OCI-M2 (cell line): ENCODE measurements at regions not wholly inside any gene's neighbourhood (a gene's known extent, or its start where the extent isn't known, plus 50 kb on each side); places are given as distances from the start of the nearest gene placed in this dataset.
A peak's percentile ranks its signal among the peaks of the same experiment; 100 is the strongest.

Source experiments
- DNase-seq: peaks from one replicate; lab custom pipeline; 2025; ENCODE audit not compliant: unreplicated experiment; lab: John Stamatoyannopoulos, UW

DNA sequence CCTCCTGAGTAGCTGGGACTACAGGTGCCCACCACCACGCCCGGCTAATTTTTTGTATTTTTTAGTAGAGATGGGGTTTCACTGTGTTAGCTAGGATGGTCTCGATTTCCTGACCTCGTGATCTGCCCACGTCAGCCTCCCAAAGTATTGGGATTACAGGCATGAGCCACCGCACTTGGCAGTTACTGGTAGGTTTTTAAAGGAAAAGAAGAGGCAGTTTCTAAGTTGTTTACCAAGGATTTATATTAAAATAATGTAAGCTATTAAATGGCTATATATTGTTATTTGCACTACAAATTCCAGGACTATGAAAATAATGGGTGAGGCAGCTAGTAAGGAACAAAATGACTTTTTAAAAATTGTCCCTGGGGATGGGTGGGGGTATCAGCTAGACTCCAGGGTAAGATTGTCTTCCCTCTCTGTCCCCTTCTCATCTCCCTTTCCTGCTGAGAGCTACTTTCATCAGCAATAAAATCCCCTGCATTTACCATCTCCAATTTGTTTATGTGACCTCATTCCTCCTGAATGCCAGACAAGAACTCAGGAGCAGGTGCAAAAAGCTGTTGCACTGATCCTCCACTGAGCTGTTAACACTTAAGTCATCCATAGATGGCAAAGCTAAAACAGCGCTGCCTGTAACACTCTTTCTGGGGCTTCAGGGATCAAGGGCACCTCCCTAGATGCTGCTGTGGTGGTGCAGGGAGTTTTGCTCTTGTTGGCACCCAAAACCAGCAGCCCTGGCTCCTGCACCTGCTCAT lies 165.2 kb downstream of the ZPLD1 start:
- DNase-seq, result no peak

DNA sequence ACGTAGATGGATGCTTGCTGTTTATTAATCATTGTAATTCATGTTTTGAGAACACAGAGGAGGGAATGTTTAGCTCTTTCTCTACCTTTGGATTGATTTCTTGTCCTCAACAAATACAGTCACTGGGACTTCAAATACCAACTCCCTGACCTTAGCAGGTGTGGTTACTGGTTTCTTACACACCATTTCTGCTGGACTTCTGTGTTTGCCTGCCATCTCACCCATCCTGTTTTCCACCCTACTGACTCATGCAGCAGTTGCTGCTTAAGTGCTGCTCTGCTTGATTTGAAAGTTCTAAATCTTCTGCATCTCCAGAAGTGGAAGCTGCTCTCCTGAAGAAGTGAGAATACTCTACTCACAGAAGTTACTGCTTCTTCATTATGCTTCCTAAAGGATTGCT lies 170.3 kb downstream of the ZPLD1 start:
- no peak for DNase-seq

DNA sequence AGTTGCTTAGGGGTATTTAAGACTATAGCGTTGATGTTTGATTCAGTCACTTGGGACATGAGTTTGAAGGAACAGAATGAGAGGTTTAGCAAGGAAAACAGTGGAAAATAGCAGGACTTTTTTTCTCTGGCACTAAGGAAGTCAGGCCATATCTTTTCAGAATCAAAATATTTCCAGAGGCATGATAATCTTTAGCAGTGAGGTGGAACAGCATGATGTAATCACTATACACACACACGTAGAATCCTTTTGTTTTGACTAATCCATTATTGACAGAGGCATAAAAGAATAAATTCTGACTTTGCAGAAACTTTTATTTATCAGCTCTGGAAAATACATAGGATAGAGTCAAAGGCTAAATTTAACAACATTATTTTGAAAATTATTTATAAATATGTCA lies 174.1 kb downstream of the ZPLD1 start:
- no peak for DNase-seq

DNA sequence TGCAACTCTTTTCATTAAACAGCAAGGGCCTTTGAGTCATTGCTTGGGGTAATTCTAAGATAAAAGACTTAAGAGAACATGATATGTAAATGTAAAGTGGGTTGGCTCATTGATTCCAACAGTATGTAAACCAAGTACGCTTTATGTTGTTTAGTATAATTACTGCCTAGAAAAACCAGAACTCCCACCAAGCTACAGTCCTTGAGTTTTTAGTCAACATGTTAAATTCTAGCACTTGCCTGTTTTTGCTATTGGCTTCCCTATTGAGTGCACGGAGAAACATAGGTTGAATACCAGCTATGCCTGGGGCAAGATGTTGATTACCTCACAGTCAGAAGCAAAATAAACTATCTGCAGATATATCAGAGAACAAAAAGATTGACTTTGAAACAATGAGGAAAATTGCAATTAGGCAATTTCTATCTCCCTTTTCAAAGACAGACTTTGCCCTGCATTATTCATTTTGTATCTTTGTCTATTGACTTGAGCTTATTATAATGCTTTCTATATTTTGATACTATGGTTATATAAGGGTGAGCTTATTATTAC lies 179.3 kb downstream of the ZPLD1 start:
- DNase-seq, result no peak

DNA sequence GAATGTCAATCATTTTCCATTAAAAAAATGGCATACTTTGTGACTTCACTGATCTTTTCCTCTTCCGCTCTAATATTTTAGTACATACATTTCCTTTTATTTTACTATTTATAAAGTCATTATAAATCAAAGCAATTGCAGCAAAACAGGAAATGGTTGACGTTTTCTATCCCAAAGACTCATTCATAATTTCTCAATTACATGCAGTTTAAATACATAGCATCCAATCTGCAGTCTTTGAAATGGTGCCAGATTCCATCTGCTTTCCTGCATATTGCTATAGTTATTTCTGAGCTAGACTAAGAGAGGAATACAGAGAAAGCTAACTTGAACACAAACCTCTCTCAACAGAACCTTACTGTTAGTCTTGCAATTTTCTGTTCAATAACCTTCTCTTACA lies 179.8 kb downstream of the ZPLD1 start:
- DNase-seq, result no peak

DNA sequence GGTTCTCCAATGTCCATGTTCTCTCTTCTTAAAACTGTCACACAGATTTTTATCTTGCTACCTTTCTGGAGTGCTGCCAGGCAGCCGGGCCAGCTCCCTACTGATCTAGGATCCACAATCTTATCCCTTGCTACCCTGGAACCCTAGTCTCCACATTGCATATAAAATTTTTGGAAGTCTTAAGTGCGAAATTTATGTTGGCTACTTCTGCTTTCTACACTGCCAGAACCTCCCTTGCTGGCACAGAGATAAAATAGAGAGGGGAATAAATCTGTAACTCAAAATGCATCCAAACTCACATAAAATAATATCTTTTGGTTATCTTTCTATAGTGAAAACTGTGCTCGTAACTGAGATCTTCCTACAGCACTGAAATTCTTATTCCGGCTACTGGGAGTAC lies 182.6 kb downstream of the ZPLD1 start:
- DNase-seq, result no peak

DNA sequence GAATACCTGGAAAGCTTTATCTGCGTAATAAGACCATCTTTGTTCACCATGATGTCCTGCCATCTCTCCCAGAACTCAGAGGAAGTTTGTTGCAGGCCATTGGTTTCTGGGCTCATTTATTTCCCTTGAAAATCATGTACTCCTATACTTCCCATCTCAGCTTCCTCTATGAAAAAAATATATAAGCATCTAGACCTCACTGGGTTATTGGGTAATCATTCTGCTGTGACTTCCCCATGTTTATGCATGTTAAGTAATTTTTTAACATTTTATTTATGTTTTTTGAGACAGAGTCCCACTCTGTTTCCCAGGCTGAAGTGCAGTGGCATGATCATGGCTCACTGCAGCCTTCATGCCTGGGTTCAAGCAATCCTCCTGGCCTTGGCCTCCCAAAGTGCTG lies 184.5 kb downstream of the ZPLD1 start:
- DNase-seq, result no peak

DNA sequence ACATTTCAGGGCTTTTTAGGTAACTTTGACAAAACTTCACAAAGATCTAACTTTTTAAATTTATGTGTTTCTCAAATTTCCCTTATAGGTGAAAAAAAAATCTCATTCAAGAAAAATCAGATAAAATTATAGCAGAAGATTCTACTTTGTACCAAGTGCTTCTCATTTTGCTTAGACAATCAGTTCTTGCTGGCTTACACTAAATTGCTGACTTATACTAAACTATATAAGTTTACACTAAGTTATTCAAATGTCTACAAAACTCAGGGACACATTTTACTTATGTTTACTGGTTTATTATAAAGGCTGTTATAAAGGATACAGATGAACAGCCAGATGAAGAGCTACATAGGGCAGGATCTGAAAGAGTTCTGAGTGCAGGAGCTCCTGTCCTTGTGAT lies 195.1 kb downstream of the ZPLD1 start:
- DNase-seq, result no peak

DNA sequence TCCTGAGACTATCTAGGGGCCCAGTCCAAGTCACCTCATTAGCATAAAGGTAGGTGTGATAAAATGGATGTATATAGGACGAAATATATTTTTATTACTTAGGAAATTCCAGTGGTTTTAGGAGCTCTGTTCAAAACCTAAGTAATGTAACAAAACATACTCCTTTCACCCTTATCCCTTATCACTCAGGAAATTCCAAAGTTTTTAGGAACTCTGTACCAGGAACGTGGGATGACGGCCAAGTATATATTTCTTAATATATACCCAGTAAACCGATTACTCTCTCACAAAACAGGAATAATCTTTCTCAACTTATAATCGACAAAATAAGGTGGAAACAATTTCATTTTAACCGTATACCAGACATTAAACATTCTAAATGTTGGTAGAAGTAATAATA lies 195.7 kb downstream of the ZPLD1 start:
- no peak for DNase-seq

DNA sequence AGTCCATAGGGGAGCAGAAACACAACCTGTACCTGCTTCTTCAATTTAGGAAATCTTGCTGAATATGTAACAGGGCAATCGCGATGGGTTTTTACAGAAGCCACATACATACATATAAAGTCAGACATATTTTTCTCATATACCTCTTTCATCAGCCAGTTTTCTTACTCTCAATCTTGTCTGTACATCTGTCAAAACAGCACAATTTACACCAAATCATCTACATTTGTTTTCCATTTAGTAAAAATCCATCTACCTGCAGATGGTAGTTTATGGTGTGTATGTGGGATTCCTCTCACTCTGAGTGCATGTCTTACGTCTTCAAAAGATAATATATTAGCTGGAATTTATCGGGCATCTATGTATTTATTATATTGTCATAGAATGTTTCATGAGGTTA lies 208.7 kb downstream of the ZPLD1 start:
- DNase-seq, result no peak

DNA sequence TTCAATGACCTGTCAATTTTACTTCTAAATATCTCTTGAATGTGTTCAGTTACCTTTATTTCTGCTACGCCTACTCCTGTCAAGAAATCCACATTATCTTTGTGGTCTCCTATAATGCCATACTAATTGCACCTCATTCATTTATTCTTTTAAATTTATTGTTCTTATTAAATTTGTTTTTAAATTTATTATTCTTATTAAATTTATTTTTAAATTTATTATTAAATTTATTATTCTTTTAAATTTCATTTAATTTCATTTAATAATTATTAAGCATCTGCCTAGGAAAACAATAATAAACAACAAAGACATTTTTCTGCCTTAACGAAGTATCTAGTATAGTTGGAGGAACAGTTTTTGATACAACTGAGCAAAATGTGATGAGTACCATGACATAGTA lies 211.7 kb downstream of the ZPLD1 start:
- DNase-seq, result no peak

DNA sequence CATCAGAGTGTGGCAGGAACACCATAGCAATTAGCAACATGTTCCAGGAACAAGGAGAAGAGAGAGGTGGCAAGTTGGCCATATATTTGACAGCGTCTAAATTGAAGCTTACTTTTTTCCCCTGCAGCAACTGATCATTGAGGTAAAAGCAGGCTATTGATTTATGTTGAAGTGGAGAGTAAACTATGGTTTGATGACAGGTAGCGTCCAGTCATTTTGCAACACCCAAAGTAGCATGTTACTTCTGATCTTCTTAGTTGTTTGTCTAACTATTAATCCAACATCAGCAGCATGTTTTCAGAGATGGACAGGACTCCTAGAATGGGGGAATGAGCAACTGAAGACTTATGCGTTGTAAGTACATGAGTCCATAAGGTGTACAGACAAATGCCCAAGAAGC lies 225.8 kb downstream of the ZPLD1 start:
- DNase-seq, result no peak

DNA sequence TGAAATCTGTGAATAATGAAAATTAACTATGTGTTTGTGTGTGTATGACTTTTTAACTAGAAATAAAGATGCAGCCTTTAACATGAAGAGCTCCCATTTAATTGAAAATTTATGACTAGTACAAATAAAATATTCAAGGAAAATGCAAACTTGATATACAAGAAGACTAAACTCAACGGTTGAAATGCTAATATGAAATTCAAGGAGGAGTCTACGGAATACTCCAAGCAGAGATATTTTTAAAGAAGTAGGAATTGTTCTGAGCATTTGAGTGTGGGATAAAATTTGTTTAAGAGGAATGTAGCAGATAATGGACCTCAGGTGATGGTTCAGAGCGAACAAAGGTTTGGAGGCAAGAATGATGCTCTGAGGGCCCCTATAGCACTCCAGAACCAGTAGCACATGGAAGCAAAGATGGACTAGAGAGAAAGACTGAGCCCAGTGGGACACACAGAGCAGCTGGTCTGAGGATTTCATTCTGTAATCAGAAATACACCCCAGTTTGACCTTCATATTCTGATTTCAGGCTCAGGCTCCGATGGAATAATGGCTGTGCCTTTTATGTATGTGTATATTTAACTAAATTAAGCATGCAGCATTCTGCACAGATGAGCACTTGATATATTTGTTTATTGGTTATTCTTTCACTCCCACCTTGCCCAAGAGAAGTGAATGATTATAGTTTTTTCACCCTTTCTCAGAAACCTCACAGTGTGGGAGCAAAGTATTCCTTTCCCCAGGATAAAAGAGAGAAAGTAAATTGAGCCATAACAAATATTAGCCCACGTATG lies 227.1 kb downstream of the ZPLD1 start:
- no peak for DNase-seq

DNA sequence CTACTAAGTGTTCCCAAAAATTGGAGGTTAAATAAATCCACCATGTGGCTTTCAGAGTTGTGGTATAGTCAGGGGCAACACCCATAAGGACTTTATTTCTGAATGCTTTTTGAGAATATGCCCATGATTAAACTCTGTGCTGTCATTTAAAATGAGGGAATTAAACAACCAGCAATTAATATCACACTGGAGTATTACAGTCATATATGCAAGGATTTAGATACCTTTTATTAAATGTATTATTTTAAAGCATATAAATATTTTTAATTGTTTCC lies 227.6 kb downstream of the ZPLD1 start:
- no peak for DNase-seq

DNA sequence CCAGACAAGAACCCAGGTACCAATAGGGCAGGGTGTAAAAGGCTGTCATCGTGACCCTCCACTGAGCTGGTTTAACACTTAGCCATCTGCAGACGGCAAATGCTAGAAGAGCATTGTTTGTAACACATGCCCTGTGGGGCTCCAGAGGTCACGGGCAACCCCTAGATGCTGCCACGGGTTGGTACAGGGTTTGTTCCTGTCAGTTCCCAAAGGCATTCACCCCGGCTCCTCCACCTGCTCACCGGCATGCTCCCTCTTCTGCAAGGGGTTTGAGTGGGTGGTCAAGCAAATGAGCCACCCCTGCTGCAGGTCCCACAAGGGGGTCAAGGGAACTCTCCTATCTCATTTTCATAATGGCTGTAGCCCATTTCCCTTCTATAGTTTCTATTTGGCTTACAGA lies 229.3 kb downstream of the ZPLD1 start:
- no peak for DNase-seq

DNA sequence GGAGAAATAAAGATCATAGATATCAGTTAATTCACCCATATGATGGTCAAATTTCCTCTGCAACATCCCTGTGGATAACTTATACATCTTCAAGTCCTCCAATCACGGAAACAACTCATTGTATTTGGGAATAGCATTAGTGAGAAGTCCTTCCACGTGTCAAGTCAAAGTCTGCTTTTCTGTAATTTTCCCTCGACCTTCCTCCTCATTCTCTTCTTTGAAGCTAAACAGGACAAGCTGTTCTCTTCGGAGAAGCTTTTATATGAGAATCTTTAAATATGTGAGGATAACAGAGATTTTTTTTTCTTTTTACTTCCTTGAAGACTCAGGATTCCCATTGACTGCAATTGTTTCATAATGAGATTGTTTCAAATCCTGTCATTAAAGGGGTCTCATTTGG lies 230.4 kb downstream of the ZPLD1 start:
- no peak for DNase-seq

DNA sequence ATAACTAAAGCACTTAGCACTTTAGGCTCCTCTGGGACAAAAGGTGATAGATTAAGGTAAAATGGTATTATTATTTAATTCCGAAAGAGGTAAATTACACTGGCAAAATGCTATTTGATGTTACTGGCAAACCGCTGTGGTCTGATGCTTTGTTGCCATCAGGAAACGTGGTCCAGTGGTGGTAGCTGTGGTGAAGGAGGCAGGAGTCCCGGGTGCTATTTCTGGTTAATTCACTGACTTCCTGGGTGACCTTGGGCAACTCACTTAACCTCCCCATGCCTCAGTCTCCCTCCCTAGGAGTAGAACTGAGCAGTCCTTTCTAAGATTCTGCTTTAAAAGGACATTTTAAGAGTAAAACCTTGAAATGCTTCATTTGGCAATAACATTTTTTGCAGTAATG lies 233.4 kb downstream of the ZPLD1 start:
- no peak for DNase-seq

DNA sequence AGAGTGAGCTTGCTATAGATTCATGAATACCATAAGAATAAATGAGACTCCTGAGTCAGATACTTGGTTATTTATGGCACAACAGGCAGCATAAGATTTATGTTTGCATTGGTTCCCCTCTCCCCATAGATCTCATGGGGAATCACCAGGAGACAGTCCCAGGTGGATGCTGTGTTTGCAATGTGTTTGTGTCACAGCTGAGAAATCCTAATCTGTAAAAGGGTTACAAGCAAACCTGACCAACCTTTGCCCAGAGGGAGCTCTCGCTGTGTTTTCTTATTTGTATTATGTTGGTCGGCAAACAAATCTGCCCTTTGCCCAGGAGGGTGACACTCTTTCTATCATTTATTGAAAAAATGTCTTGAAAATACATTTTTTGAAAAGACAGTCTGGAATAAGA lies 236.2 kb downstream of the ZPLD1 start:
- DNase-seq, result no peak

DNA sequence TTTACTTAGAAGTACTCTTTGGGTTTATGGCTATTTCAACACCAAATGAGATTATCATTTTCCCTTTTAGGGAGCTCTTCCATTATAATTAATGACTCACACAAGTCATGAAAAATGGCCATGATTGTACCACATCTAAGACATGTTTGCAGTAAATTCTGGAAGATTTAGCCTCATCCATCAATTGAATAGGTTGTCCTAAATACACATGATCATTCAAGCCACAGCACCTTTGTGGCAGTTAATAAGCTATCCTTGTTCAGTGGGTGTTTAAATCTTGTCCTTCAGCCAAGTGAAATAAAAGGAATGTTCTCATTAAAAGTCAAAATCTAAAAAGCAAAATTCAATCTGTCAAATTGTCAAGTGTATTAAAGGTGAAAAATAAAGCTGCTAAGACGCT lies 237.5 kb downstream of the ZPLD1 start:
- no peak for DNase-seq

DNA sequence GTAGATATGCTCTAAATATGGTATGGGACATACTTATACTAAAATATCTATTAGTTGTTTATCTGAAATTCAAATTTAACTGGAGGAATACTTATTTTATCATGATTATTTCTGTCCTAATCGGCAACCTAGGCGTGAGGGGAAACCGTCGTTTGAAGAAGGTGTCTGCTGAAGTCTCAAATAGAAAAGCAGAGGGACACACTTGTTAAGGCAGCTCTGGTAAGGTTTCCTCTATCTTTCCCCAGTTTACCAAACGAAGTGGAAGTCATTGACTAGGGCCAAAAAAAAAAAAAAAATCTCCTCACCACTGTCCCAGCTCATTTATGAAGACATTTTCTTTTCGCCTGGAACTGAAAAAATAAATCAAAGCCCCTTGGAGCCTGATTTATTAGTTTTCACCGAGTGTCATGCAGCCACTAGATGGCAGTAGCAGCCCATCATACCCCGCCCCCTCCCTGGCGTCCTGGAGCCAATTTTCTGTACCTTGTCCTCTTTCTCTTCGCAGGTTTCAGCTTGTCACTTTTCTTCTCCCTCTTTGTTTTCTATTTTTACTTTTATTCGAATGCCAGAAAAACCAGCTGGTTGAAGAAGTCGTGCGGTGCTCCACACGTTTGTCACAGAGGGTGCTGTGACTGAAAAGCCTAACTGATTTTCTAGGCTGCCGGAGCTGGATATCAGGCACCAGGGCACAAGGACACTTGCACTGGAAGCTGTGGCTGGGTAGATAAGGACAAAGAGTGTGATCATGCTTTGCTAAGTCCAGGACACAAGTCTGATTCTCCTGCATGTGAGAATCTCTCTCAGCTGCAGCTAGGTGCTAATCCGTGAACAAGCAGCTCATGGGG lies 238.7 kb downstream of the ZPLD1 start:
- peak; percentile 2 for DNase-seq

DNA sequence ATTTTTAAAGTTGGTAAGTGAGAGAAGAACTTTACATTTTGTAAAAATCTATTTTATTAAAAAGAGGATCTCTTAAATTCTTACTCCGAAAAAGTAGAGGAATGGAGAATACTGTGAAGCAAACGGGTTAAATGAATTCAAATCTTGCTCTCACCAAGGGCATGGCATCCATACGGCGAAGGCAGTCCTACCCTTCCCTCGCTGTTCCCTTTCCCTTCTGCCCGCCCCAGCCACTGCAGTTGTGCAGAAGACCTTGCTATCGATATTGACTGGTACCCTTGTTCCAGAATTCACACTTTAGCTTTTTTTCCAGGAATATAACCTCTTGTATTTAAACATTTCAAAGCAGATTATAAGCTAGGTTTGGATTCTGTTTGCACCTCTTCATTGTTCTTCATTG lies 239.5 kb downstream of the ZPLD1 start:
- DNase-seq, result no peak

DNA sequence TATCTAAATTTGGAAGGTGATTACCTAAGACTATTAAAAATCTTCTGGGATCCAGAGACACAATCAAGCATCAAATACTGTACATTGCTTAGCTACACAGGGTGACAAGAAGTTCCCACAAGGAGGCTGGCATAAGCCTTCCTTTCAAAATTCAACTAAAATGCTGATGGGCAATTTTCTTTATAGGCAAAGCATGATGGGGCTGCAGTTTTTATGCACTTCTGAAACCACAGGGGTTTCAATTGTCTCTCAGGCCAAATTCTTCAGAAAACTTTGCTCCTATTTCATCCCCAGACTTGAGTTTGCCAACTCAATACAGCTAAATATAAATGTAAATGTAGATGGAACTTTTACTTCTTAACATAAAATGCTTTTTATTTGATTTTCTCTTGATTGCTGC lies 241.6 kb downstream of the ZPLD1 start:
- DNase-seq, result no peak
